SU-DHL-6 (cell line): ENCODE measurements at regions not wholly inside any gene's neighbourhood (a gene's known extent, or its start where the extent isn't known, plus 50 kb on each side); places are given as distances from the start of the nearest gene placed in this dataset.

ENCODE experiments used
- EZH2phosphoT487 ChIP-seq: fragments of 200-600 bp; sonication (generic), shearing (Covaris generic); conservative IDR thresholded peaks from 2 replicates; pipeline ENCODE4 v1.6.1; 2018; ENCODE audit warnings: mild to moderate bottlenecking, antibody characterized with exemption, low read length, moderate library complexity, mixed read lengths
- TF ChIP-seq, protein P1 (sequence below): fragments of 200-600 bp; sonication (generic); IDR thresholded peaks from one replicate; pipeline ENCODE4 v1.5.1; 2017; ENCODE audit warnings: antibody characterized with exemption, mild to moderate bottlenecking, low read length, moderate library complexity; ENCODE audit not compliant: insufficient read depth, poor library complexity, severe bottlenecking

- TF ChIP-seq, protein P1, sequence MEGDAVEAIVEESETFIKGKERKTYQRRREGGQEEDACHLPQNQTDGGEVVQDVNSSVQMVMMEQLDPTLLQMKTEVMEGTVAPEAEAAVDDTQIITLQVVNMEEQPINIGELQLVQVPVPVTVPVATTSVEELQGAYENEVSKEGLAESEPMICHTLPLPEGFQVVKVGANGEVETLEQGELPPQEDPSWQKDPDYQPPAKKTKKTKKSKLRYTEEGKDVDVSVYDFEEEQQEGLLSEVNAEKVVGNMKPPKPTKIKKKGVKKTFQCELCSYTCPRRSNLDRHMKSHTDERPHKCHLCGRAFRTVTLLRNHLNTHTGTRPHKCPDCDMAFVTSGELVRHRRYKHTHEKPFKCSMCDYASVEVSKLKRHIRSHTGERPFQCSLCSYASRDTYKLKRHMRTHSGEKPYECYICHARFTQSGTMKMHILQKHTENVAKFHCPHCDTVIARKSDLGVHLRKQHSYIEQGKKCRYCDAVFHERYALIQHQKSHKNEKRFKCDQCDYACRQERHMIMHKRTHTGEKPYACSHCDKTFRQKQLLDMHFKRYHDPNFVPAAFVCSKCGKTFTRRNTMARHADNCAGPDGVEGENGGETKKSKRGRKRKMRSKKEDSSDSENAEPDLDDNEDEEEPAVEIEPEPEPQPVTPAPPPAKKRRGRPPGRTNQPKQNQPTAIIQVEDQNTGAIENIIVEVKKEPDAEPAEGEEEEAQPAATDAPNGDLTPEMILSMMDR, result no peak
- no peak for TF ChIP-seq EZH2phosphoT487
These were observed 548.8 kb upstream of the SLC39A10 start for GRCh38 chr2:195108182-195108581.
